ENCODE measurements at regions not wholly inside any gene's neighbourhood (a gene's known extent, or its start where the extent isn't known, plus 50 kb on each side); places are given as distances from the start of the nearest gene placed in this dataset.

- TF ChIP-seq CTCF (IDR thresholded peaks at IDR 0.05 in 2 of 3, conservative IDR thresholded peaks at IDR 0.05 in 1 of 3; ENCODE audit: control insufficient read depth in 2 of 3, extremely low read depth in 1 of 3, insufficient read depth in 1 of 3, low read depth in 3 of 3, low read length in 3 of 3) (no peak), NR2F1 (conservative IDR thresholded peaks at IDR 0.05) (no peak)
Measured at GRCh38 chr2:134124047-134124753, 129.7 kb upstream of the MGAT5 start.

Measured in GM12878 (cell line).